ENCODE measurements at regions not wholly inside any gene's neighbourhood (a gene's known extent, or its start where the extent isn't known, plus 50 kb on each side); places are given as distances from the start of the nearest gene placed in this dataset.

DNA sequence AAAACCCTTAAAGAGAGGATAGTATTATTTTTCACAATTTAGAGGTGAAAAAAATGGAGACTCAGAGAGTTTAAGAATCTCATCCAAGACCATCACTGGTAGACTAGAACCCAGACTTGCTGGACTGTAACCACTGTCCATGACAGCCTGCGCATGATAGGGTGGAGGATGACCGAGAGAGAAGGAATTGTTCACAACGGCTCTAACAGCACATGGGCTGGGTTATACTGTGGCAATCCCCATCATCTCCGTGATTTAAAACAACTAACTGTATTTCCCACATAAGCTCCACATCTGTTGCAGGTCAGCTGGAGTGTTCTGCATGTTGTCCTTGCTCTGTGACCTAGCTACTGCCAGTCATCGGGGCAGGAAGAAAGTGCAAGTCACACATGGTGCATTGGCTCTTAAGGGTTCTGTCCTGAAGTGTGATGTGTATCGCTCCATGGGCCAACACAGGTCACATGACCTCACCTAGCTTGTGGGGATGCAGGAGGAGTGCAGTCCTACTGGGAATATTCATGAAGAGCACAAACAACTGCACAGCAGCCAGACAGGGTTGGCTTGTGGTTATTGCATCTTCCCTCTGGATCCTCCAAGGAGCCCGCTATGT, 131.2 kb upstream of the MPHOSPH6 start (continued):
- TF ChIP-seq BACH1 (IDR thresholded peaks at IDR 0.05; ENCODE audit: low read length), result no peak
- no peak for TF ChIP-seq HDAC2 (IDR thresholded peaks at IDR 0.05; ENCODE audit: borderline replicate concordance in 1 of 2, low read depth in 2 of 2, low read length in 2 of 2)
- TF ChIP-seq PHF8 (conservative IDR thresholded peaks at IDR 0.05; ENCODE audit: low read depth, low read length), result no peak

Data from H1 (cell line).